Rectal smooth muscle tissue (tissue), 1 donor: ENCODE measurements at regions not wholly inside any gene's neighbourhood (a gene's known extent, or its start where the extent isn't known, plus 50 kb on each side); places are given as distances from the start of the nearest gene placed in this dataset.
A peak's percentile ranks its signal among the peaks of the same experiment; 100 is the strongest.

ENCODE experiments used
- H3K27ac ChIP-seq: one replicate; pipeline ENCODE4 v1.7.0; 2013; ENCODE audit warnings: low read depth, low read length, inconsistent platforms
- H3K27me3 ChIP-seq: one replicate; pipeline ENCODE4 v1.7.0; 2013; ENCODE audit warnings: low read length; ENCODE audit not compliant: control insufficient read depth, insufficient read depth
- H3K36me3 ChIP-seq: one replicate; pipeline ENCODE4 v1.7.0; 2013; ENCODE audit warnings: low read length; ENCODE audit not compliant: control insufficient read depth, insufficient read depth
- H3K4me1 ChIP-seq: one replicate; pipeline ENCODE4 v1.7.0; 2013; ENCODE audit warnings: low read length; ENCODE audit not compliant: control insufficient read depth, insufficient read depth
- H3K4me3 ChIP-seq: one replicate; pipeline ENCODE4 v1.7.0; 2013; ENCODE audit warnings: low read length
- H3K9ac ChIP-seq: one replicate; pipeline ENCODE4 v1.7.0; 2013; ENCODE audit warnings: low read length

- H3K4me1 ChIP-seq: no peaks in the 10 kb centered on the region
- H3K27ac ChIP-seq: no peak overlapping the region
- no peak overlapping the region for H3K9ac ChIP-seq
- H3K27me3 ChIP-seq: no peaks in the 10 kb centered on the region
- H3K4me3 ChIP-seq: no peak overlapping the region
- no peaks in the 10 kb centered on the region for H3K36me3 ChIP-seq
These were observed 249.0 kb downstream of the NFKBIZ start for GRCh38 chr3:102098130-102098885.

DNA sequence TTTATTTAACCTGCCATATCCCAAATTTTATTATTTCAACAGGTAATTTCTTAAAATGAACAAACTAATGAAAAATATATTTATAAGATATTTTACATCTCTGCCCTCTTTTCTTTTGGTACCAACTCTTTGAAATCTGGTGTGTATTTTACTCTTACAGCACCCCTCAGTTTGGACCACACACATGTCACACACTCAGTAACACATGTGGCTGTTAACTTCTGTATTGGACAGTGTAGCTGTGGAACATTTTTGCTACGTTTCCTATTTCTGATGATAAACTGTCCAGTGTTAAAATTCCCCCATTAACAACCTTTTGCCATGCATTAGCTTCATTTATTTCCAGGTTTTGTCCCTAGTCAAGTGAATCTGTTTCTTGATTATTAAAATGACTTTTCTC lies 250.6 kb downstream of the NFKBIZ start:
- Histone ChIP-seq H3K27me3 (no peaks in the 10 kb centered on the region), H3K4me1 (no peaks in the 10 kb centered on the region), H3K9ac (no peak overlapping the region), H3K4me3 (no peak overlapping the region), H3K27ac (no peak overlapping the region), H3K36me3 (no peaks in the 10 kb centered on the region)

- no peak overlapping the region for H3K9ac ChIP-seq
- no peak overlapping the region for H3K4me3 ChIP-seq
- H3K27ac ChIP-seq: no peak overlapping the region
- no peaks in the 10 kb centered on the region for H3K27me3 ChIP-seq
- no peaks in the 10 kb centered on the region for H3K36me3 ChIP-seq
- no peaks in the 10 kb centered on the region for H3K4me1 ChIP-seq
These were observed 253.1 kb downstream of the NFKBIZ start for GRCh38 chr3:102102394-102102793.

GRCh38 chr3:102104033-102104432 lies 254.7 kb downstream of the NFKBIZ start:
- Histone ChIP-seq H3K9ac (no peak overlapping the region), H3K4me1 (no peaks in the 10 kb centered on the region), H3K27me3 (no peaks in the 10 kb centered on the region), H3K36me3 (no peaks in the 10 kb centered on the region), H3K27ac (no peak overlapping the region), H3K4me3 (no peak overlapping the region)

- no peak overlapping the region for H3K4me3 ChIP-seq
- H3K36me3 ChIP-seq: no peaks in the 10 kb centered on the region
- H3K4me1 ChIP-seq: no peaks in the 10 kb centered on the region
- H3K27ac ChIP-seq: no peak overlapping the region
- no peaks in the 10 kb centered on the region for H3K27me3 ChIP-seq
- H3K9ac ChIP-seq: no peak overlapping the region
These were observed 255.9 kb downstream of the NFKBIZ start for GRCh38 chr3:102105193-102105592.

DNA sequence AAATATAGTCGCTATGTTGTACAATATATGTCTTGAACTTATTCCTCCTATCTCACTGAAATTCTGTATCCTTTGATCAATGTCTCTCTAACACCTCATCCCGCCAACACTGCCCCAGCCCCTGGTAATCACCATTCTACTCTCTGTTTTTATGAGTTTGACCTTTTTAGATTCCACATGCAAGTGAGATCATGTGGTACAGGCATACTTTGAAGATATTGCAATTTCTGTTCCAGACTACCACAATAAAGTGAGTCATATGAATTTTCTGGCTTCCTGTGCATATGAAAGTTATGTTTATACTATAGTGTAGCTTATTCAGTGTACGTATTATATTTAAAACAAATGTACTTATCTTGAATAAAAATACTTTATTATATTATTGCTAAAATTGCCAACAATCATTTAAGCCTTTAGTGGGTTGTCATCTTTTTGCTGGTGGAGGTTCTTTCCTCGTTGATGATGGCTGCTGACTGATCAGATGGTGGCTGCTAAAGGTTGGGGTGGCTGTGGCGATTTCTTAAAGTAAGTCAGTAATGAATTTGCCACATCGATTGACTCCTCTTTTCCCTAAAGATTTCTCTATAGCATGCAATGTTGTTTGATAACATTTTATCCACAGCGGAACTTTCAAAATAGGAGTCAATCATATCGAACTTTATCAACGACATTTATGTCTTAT lies 257.2 kb downstream of the NFKBIZ start:
- Histone ChIP-seq H3K9ac (no peak overlapping the region), H3K27ac (no peak overlapping the region), H3K27me3 (no peaks in the 10 kb centered on the region), H3K36me3 (no peaks in the 10 kb centered on the region), H3K4me1 (no peaks in the 10 kb centered on the region), H3K4me3 (no peak overlapping the region)

- Histone ChIP-seq H3K27ac (no peak overlapping the region), H3K4me3 (no peak overlapping the region), H3K9ac (no peak overlapping the region), H3K36me3 (no peaks in the 10 kb centered on the region), H3K4me1 (no peaks in the 10 kb centered on the region), H3K27me3 (no peaks in the 10 kb centered on the region)
These were observed 263.5 kb downstream of the NFKBIZ start for GRCh38 chr3:102112704-102113230.

DNA sequence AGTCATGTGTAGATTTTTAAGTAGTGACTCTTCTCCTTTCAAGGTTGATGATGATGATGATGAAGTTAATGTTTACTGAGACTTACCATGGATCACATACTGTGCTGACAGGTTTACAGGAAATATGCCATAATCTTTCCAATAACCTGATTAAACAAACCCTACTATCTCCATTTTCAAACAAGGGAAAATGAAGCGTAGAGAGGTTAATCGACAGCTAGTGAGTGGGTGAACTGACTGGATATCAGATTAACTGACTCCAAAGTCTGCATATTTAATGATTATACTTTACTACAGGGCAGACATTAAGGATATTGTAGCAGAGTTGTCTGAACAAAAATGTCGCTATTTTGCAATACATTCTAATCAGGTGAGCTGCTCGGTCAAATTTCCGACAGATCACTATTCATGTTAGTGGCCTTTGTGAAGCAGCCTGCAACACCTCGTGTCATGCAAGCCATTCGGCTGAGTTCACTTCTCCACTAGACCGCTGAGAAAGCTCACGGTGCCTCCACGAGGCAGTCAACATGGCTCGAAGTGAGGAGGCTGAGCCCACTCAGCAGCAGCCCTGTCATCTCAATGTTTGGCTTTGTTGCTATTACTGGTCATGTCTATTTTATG lies 264.2 kb downstream of the NFKBIZ start:
- peak overlapping the region; percentile 65 for H3K27ac ChIP-seq
- H3K4me3 ChIP-seq: no peak overlapping the region
- no peaks in the 10 kb centered on the region for H3K36me3 ChIP-seq
- no peaks in the 10 kb centered on the region for H3K4me1 ChIP-seq
- no peaks in the 10 kb centered on the region for H3K27me3 ChIP-seq
- no peak overlapping the region for H3K9ac ChIP-seq

- no peak overlapping the region for H3K9ac ChIP-seq
- H3K4me3 ChIP-seq: no peak overlapping the region
- H3K27ac ChIP-seq: peak overlapping the region; percentile 65
- no peaks in the 10 kb centered on the region for H3K4me1 ChIP-seq
- H3K36me3 ChIP-seq: no peaks in the 10 kb centered on the region
- H3K27me3 ChIP-seq: no peaks in the 10 kb centered on the region
These were observed 265.1 kb downstream of the NFKBIZ start for GRCh38 chr3:102114264-102114979.

DNA sequence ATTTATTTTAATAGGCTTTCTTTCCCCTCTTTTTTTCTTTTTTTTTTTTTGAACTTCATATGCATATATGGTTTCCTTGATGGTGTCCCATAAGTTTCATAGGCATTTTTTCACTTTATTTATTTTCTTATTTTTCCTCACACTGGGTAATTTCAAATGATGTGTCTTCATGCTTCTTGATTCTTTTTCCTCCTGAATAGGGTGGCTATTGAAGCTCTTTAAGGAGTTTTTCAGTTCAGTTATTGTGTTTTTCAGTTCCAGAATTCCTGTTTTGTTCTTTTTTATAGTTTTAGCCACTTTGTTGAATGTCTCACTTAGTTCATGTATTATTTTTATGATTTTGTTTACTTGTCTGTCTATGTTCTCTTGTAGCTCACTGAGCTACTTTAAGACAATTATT lies 273.2 kb downstream of the NFKBIZ start:
- H3K36me3 ChIP-seq: no peaks in the 10 kb centered on the region
- H3K27me3 ChIP-seq: no peaks in the 10 kb centered on the region
- H3K27ac ChIP-seq: no peak overlapping the region
- H3K4me3 ChIP-seq: no peak overlapping the region
- no peaks in the 10 kb centered on the region for H3K4me1 ChIP-seq
- no peak overlapping the region for H3K9ac ChIP-seq

GRCh38 chr3:102123590-102124190 lies 274.4 kb downstream of the NFKBIZ start:
- no peak overlapping the region for H3K4me3 ChIP-seq
- H3K9ac ChIP-seq: no peak overlapping the region
- no peaks in the 10 kb centered on the region for H3K36me3 ChIP-seq
- no peaks in the 10 kb centered on the region for H3K4me1 ChIP-seq
- no peak overlapping the region for H3K27ac ChIP-seq
- no peaks in the 10 kb centered on the region for H3K27me3 ChIP-seq

- H3K4me3 ChIP-seq: no peak overlapping the region
- no peaks in the 10 kb centered on the region for H3K4me1 ChIP-seq
- no peaks in the 10 kb centered on the region for H3K36me3 ChIP-seq
- no peak overlapping the region for H3K27ac ChIP-seq
- H3K27me3 ChIP-seq: no peaks in the 10 kb centered on the region
- no peak overlapping the region for H3K9ac ChIP-seq
These were observed 275.0 kb downstream of the NFKBIZ start for GRCh38 chr3:102124282-102124681.
